KG1 (cell line): ENCODE measurements at regions not wholly inside any gene's neighbourhood (a gene's known extent, or its start where the extent isn't known, plus 50 kb on each side); places are given as distances from the start of the nearest gene placed in this dataset.

Experiments used
- DNase-seq: peaks from one replicate; lab custom pipeline; 2025; lab: John Stamatoyannopoulos, UW

DNA sequence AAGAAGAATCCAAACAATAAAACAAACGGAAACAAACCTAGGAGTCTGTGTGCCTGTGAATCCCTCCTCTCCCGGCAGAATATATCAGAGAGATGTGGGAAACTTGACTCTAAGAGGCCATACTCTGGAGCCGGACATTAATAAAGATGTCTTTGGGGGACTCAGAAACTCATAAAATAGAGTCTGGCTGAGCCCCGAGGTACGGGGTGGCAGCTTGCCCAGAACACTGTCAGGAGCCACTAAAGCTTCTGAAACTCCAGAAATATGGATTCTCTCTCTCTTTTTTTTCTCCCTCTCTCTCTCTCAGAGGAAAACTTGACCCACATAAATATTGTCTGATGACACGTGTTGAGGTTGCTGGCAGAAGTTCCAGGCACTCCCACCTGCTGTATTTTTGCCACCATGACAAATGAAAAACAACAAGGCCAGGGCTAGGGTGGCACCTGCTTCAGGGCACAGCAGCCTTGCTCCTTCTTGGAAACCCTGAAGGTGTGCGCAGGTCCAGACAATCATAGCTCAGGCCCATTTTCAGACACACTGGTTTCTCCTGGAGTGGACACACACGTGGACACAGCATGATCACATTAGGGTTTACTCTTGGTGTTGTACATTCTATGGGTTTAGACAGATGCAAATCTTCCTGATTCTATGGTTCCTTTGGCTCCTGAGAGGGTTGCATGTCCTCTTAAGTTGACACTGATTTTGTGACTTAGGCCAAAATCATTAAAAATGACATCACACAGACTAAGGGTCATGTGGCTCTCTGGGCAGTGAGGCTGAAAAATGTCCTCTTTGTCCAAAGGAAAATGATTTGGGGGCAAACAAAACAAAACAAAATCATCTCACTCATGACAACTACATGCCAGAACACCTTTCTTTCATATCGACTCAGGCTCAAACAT, 282.6 kb upstream of the IRX3 start:
- no peak for DNase-seq

DNA sequence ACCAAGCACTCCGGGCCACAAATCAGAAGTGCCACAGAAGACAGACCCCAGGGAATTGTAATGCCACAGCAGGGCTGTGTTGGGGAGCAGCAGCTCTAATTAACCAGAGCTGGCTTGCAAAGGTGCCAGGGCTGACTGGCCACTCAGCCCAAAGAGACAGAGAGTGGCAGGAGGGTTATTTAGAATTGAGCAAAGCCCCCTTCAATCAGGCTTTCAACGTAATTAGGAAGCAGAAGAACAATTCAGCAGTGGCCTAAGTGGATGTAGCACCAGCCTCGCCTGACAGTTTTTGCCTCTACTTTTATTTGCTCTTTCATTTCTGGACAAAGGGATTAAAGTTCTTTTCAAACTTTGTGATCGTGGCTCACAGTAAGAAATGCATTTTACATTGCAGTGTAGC, 278.3 kb upstream of the IRX3 start:
- DNase-seq = no peak

DNA sequence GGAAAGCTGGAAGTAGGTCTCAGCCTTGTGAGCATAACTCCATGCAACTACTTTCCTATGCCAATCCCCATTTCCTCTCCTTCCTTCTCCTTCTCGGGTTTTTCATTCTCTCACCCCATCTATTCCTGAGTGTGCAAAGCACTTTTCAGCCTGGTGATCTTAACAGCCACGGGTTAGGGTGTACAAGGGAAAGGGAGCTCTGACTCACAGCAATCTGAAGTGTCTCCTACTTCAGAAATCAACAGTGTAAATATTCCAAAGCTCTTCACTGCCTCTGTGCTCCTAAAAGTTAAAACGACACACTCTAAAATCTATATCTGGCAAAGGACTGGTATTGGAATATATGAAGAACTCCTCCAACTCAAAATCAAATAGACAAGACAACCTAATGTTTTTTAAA, 268.0 kb upstream of the IRX3 start:
- no peak for DNase-seq

DNA sequence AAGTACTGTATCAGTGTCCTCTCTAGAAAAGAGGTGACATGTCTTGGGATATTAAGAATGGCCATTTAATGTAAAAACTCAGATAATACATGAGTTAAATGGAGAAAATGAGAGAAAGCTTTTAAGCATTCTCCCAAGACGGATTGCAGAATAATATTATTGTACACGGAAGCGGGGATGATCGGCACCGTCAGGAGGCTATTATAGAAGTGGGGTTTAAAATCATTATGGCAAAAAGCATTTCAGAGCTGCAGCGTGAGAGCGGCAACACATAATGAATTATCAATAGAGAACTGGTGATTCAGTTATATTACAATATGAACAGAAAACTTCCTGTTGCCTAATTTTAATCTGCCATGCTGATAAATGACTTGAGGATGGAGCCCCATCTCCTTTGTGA, 261.7 kb upstream of the IRX3 start:
- DNase-seq = no peak

DNA sequence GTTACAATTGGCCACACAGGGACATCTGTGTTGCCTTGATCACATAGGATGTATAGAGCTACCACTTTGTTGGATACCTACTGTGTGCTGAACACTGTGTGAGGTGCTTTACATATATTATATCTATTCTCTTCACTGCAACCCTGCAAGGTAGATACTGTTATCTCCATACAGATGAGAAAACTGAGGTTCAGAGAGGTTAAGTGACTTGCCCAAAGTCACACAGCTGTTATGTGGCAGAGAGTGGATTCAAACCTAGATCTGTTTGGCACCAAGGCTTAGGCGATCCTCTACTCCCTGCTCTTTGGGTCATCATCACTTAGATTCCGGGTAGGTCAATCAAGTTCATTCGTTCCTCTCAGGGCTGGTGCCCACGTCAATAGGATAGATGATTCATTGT, 260.5 kb upstream of the IRX3 start:
- no peak for DNase-seq

DNA sequence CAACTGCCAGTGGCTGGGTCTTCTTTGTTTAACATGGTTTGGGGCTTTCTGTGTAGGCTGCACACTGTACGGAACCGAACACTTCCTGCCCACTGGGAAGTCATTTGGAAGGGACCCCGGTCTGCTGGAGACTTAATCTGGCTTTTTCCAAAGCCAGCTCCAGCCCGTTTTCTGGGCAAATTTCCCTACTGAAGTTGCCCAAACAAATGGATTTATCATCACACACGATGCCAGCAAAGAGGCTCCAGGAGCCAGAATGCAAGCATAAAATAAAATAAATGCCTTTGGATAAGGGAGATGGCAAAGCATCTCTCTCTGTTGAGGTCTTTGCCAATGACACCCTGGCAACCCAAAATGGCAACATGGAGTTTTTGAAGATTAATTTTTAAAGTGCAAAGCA, 259.9 kb upstream of the IRX3 start:
- no peak for DNase-seq

DNA sequence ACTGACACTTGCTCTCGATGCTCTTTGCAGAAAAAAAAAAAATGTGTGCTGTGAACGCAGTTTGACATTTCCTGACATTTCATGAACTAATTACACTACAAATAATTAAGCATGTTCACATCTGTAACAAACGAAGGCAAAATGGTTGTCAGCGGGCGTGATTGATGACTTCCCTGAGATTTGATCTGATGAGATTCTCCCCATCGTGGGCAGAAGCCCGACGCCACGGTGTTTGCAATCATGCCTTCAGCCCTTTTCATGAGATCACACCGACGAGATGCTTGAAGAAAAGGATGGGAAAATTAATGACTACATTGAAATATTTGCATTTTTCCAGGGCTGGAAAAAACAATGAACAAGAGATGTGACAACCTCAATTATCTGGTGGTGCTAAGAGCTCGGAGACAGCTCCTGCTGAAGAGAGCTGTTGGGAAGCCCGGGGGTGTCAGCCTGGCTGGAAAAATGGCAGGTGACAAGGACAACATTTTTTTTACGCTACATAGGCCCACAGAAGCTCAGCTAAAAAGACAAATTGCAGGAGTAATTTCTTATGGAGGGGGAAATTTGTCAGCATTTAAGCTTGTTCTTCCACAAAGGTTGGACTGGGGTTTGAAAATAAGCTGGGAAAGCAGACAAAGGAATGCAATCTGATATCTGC, 259.4 kb upstream of the IRX3 start:
- no peak for DNase-seq

DNA sequence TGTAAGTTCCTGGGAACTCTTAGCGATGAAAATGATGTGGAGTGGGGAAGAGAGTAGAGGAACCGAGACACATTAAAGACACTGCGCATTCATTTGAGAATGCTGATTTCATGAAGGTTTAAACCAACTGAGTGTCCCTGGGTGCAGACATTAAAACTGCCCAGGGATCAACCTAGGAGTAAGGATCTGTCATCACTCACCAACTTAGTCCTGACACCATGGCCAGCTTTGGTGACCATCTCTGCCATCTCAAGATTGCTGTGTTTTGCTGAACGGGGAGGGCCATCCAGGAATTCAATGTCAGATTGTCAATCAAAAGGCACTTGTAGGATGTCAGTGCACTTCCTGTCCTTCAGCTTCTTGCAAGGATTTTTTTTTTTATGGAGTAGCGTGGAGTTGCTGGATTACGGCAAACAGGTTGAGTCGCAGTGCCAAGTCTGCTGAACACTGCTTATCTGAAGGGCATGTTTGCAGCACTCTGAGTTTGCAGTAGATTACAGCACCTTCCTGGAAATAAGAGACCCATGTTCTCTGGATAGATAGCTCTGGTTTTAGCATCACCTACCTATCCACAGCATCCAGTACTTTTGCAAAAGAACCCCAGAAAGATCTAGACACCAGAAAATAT, 258.1 kb upstream of the IRX3 start:
- no peak for DNase-seq

DNA sequence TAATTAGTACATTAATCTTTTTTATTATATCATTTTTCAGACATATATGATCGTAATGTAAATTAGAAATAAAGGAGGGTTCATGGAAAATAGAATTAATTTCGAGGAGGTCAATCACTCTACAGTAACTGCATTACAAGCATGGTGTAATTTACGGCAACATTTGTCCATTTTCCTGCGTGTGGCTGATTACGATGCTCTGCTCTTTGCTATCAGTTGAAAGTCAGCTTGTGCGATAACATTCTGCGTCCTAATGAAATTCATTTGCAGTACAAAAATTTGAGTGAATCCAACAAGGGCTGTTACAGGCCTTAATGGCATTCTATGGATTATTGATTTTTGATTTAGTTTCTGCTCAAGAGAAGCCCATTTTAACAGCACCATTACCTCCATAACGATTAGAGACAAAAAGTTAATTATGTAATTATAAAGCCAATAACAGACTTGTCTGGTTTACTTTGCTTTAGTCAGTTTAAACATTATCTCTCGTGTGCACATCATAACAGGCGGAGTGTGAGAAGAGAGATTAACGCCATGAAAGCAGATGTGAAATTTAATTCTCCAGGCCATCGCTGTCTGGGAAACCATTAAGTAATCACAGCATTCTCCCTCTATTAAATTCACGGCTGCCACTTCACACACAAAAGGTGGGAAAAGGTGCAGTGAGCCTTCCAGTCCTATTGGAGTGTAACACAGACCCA, 256.4 kb upstream of the IRX3 start:
- no peak for DNase-seq

DNA sequence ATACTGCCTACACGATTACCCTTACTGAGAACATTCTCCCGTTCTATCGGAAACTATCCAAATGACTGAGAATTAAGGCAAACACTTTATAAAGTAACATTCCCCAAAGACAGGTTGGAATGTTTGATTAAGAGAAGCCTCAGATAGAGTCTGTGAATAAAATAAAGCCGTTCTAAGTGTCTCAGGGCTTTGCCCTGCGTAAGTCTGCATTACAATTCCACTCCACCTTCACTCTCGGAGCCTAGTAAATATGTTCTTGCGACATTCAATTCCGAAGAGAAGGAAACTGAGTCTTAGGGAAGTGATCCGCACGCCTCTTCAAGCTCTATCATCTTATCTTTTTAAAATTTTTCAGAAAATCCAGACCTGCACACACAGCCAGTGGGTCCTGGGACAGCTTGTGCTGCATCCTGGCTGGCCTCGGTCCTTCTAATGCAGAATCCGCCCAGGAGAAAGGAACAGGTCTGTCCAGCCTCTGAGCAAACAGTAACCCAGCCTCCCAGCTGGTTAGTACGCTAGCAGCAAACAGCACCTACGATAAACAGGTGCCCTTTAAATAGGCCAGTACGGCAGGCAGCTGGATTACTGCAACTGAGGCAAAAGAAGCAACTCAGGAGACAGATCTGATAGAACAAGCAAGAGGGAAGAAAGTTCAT, 254.1 kb upstream of the IRX3 start:
- no peak for DNase-seq

DNA sequence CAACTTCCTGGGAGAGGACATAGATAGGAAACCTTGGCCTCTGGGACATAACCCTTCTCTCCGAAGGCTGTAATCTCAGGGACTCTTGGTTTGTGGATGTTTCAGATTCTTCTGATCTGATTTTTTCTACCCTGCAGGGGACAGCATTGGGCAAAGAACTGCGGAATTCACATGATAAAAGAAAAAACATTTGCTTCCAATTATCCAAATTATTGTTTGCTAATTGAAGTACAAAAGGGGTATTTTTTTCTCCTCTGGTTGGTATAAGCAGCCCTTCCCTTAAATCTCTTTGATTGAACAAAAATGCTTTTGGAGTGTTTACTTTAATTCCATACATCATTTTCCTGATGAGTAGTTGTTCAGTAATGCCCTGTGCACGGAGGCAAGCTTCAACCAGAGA, 251.7 kb upstream of the IRX3 start:
- no peak for DNase-seq

DNA sequence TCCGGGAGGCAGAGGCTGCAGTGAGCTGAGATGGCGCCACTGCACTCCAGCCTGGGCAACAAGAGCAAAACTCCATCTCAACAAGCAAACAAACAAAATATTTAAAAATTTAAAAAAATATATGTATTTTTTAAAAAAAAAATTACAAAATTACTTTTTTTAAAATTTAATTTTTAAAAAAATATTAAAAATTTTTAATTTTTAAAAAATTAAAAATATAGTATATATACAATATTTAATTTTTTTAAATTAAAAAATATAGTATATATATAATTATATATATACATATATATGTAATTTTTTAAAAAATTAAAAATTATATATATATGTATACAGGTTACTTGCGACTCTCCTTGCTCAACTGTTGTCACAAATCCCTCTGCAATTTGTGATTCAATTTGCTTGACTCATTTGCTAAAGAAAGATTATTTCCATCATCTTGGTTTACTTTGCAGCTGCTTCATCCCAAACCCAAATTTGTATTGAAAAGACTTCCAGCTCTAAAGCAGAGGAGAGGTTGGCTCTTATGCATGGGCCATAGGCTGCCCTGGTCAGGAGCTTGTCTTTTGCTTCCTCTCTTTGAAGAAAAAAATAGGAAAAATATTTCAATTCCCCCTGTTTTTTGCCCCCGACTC, 247.4 kb upstream of the IRX3 start:
- no peak for DNase-seq

DNA sequence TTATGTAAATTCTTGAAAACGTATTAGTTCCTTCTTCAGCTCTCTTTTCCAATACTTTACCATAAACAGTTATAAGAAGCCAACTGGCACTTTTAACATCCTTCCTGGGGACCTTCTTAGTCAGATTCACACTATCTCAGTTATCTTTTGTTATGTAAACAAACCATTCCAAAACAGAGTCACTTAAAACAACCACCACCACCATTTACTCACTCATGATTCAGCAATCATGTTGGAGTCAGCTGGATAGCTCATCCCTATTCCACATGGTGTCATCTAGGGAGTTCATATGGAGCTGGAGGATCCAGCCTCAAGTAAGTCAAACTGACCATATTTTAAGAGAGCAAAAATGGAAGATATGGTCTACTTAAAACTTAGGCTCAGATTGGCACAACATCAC, 240.3 kb upstream of the IRX3 start:
- no peak for DNase-seq

DNA sequence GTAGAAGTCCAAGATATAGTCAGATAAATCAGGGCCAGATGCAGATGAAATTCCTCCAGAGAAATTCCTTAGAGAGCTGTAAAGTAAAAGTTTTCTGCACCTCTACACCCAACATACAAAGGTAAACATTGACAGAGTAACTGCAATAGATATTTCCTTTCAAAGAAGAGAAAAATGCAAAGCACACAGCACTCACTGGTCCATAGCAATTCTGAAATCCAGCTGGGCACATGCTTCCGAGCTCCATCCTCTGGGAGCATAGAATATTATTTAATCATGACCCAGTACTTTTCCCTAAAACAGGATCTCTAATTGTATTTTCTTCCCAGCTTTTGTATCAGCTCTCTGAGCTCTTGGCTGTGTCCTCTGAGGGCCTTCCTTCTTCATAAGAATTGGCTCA, 239.5 kb upstream of the IRX3 start:
- no peak for DNase-seq

DNA sequence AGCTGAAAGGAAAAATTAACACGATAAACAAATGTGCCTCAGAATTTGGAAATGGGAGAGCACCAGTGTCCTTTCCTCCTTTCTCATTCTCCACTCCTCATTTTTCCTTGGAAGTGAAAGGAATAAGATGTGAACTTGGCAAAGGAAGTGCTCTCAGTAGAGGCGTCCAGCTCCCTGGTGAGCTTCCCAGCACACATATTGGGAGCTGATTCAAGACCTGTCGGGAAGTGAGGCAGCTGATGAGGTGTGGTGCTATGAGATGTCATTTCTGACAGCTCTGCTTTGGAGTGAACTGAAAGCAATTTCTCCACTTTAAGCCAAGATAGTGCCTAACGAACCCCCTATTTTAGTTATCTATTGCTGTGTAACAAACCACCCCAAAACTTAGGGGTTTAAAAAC, 238.5 kb upstream of the IRX3 start:
- no peak for DNase-seq

DNA sequence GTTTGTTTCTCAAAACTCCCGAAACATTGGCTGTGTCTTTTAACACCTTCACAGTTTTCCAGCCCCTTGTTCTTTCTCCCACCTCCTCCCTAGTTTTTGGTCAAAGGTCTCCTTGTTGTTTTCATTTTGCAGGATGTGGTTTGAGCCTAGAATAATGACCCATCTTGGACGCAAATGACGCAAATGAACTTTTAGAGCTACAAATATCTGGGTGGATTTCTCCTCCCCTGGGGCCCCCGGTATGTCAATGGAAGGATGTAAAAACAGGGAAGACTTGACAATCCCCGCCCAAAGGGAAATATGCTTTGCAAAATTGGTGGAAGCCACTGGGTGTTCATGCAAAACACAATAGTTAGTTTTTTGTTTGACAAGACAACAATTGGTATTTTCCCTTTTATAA, 236.0 kb upstream of the IRX3 start:
- no peak for DNase-seq

DNA sequence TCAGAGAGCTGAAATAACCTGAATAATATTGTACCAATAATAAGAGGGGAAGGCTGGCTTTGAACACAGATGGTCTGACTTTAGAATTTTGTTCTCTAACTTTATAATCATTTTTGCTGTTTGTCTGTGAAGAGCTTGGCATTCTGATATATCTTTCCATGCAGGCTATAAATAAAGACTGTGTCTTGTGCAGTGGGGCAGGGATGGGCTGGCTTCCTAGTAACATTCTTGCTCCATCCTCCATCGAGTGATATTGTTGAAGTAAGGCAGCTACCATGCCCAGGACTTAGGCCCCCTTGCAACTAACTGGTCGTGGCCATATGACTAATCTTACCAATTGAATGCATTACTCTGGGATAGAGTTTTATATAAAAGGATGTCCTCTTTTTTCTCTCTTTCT, 234.7 kb upstream of the IRX3 start:
- DNase-seq = no peak

DNA sequence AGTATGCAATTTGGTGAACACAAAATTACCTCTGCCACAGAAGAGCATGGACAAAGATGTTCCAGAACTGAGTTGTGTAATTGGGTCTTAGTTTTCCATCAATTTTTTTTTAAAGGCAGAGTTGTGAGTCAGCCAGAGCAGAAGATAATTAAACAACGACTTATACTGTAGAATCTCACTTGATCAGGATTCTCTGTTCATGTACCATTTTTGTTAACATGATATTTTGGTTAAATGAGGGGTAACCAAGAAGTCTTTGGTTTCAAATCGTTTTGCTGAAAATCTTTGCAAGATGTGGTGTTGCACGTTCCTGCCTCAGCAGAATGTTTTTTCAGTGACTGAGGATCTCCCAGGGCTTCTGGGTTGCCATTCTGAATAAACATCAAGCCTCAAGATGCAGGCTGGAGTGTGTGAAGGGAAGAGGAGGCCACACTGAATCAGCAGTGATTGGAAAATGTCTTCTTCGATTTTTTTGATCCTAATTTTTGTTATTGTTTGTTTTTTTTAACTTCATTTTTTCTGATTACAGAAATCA, 232.6 kb upstream of the IRX3 start:
- DNase-seq = no peak

DNA sequence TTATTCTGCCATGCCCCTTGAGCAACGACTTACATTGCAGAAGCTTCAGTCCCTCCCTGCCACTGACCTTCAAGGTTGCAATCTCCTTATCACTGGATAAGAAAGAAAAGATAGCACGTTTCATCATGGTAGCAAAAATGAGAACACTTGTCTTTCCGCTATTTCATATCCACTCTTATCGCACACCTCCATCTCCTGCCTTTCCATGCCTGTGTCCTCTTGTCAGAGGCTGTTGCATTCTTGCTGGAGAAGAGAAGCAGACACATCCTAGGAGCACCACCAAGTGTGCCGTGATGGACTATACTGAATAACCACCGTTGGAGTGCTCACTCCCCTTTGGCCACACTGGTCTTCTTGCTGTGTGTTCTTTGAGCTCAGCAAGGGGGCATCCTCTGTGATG, 230.6 kb upstream of the IRX3 start:
- no peak for DNase-seq

DNA sequence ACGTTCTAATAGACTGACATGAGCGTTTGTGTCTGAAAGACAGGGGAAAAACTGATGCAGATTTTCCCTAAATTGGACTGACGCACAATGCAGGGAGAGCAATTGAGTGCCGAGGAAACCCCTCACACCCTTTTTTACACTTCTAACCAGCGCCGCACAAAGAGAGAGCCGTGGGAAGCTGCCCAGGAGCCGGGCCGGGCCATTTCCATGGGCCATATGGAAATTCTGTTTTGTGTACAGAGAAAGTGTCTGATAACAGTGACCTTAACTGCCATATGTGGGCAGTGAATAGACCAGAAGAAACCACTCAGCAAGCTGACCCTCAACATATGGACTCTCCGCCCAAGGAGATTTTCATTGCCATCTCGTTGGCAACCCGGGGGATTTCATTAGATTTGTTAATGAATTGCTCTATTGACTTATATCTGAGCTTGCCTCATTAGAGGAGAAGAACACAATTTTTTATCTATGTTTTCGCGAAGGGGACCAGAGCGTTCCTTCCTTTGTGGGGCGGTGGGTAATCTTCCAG, 225.9 kb upstream of the IRX3 start:
- DNase-seq = no peak

DNA sequence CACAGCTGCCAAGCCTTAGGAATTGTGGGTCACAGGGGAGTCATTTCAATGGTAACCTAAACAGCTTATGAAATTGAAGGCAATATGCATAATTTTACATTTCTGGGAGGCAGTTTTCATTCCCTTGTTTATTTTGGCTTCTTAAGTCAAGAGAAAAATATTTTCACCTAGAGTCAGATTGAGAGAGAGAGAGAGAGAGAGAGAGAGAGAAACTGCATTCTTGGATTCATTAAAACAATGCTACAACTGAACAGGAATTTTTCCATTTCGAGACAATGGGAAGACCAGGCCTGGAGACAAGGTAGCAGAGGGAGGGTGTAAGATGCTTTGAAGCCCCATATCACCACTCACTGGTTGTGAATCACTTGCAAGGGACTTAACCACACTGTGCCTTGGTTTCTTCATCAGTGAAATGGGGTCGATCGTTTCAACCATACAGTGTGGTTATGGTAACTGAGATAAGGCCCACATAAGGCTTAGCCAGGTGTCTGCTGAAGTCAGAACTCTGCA, 224.7 kb upstream of the IRX3 start:
- DNase-seq = no peak
